Epithelial cell of prostate (primary cell): ENCODE measurements at regions not wholly inside any gene's neighbourhood (a gene's known extent, or its start where the extent isn't known, plus 50 kb on each side); places are given as distances from the start of the nearest gene placed in this dataset.
"Not testable (repeated sequence)": the region's sequence is repeated elsewhere in the genome, so short reads cannot be mapped to it uniquely, and the experiment has no call there.

ENCODE experiments used
- DNase-seq: peaks from one replicate; pipeline ENCODE4 v3.0.0-alpha.2; 2011; ENCODE audit warnings: low read depth, low spot score
- H3K27ac ChIP-seq: fragments of 450-650 bp; 2 replicates; pipeline ENCODE4 v1.5.1; 2017; ENCODE audit warnings: mild to moderate bottlenecking

GRCh38 chr11:25485315-25485714, 846.6 kb upstream of the ANO3 start:
- no peak for DNase-seq
- no peak overlapping the region for H3K27ac ChIP-seq

GRCh38 chr11:25486338-25486737, 845.6 kb upstream of the ANO3 start:
- DNase-seq: not testable (repeated sequence)

GRCh38 chr11:25488176-25488575, 843.8 kb upstream of the ANO3 start:
- H3K27ac ChIP-seq, DNase-seq: not testable (repeated sequence)

More at GRCh38 chr11:25486338-25486737, 845.6 kb upstream of the ANO3 start:
- not testable (repeated sequence) for H3K27ac ChIP-seq

- not testable (repeated sequence) for DNase-seq, H3K27ac ChIP-seq
Observed at GRCh38 chr11:25501426-25501825, 830.5 kb upstream of the ANO3 start.

GRCh38 chr11:25515576-25515975, 816.4 kb upstream of the ANO3 start:
- no peak for DNase-seq
- no peak overlapping the region for H3K27ac ChIP-seq

GRCh38 chr11:25520459-25520858, 811.5 kb upstream of the ANO3 start:
- no peak overlapping the region for H3K27ac ChIP-seq
- DNase-seq: no peak

GRCh38 chr11:25527841-25528240, 804.1 kb upstream of the ANO3 start:
- no peak overlapping the region for H3K27ac ChIP-seq
- no peak for DNase-seq

GRCh38 chr11:25529572-25529971, 802.4 kb upstream of the ANO3 start:
- H3K27ac ChIP-seq: no peak overlapping the region
- no peak for DNase-seq

GRCh38 chr11:25535467-25536272, 796.3 kb upstream of the ANO3 start:
- no peak overlapping the region for H3K27ac ChIP-seq
- DNase-seq: no peak

- no peak for DNase-seq
- no peak overlapping the region for H3K27ac ChIP-seq
Observed at GRCh38 chr11:25536289-25536688, 795.6 kb upstream of the ANO3 start.

- DNase-seq: no peak
Observed at GRCh38 chr11:25537393-25537792, 794.5 kb upstream of the ANO3 start.

GRCh38 chr11:25547292-25547691, 784.6 kb upstream of the ANO3 start:
- no peak for DNase-seq
- H3K27ac ChIP-seq: no peak overlapping the region

More at GRCh38 chr11:25537393-25537792, 794.5 kb upstream of the ANO3 start:
- no peak overlapping the region for H3K27ac ChIP-seq

GRCh38 chr11:25562417-25562816, 769.5 kb upstream of the ANO3 start:
- no peak overlapping the region for H3K27ac ChIP-seq
- no peak for DNase-seq

GRCh38 chr11:25565846-25566245, 766.1 kb upstream of the ANO3 start:
- no peak for DNase-seq
- no peak overlapping the region for H3K27ac ChIP-seq

- no peak overlapping the region for H3K27ac ChIP-seq
- no peak for DNase-seq
Observed at GRCh38 chr11:25566298-25567200, 765.4 kb upstream of the ANO3 start.

GRCh38 chr11:25576320-25576719, 755.6 kb upstream of the ANO3 start:
- no peak for DNase-seq
- no peak overlapping the region for H3K27ac ChIP-seq

- not testable (repeated sequence) for DNase-seq, H3K27ac ChIP-seq
Observed at GRCh38 chr11:25579554-25579953, 752.4 kb upstream of the ANO3 start.

GRCh38 chr11:25583596-25583995, 748.3 kb upstream of the ANO3 start:
- H3K27ac ChIP-seq: no peak overlapping the region
- no peak for DNase-seq

- DNase-seq: no peak
- H3K27ac ChIP-seq: no peak overlapping the region
Observed at GRCh38 chr11:25587496-25587895, 744.4 kb upstream of the ANO3 start.

GRCh38 chr11:25593221-25593620, 738.7 kb upstream of the ANO3 start:
- DNase-seq: no peak

GRCh38 chr11:25596701-25597100, 735.2 kb upstream of the ANO3 start:
- no peak overlapping the region for H3K27ac ChIP-seq
- no peak for DNase-seq

More at GRCh38 chr11:25593221-25593620, 738.7 kb upstream of the ANO3 start:
- no peak overlapping the region for H3K27ac ChIP-seq
